PC-3 (cell line): ENCODE measurements at regions not wholly inside any gene's neighbourhood (a gene's known extent, or its start where the extent isn't known, plus 50 kb on each side); places are given as distances from the start of the nearest gene placed in this dataset.

ENCODE experiments used
- ATAC-seq: fragments of 200-7000 bp; cut with Tn5 transposase; 2 replicates; pipeline ENCODE4 v1.9.1; 2020; ENCODE audit warnings: mild to moderate bottlenecking, moderate library complexity
- BruUV-seq: library from RNA; stranded (reverse); fragments of 400-500 nt; replicated peaks from 2 replicates; lab custom pipeline; 2021; lab: Mats Ljungman, UMichigan
- CTCF ChIA-PET: fragments of 300-600 bp; sonication (Branson Sonifier 250); formaldehyde crosslinking; loops from one replicate; lab custom pipeline; 2022; ENCODE audit warnings: antibody characterized with exemption; lab: Charles Lee
- POLR2A ChIA-PET: fragments of 300-600 bp; sonication (Branson Sonifier 250); formaldehyde crosslinking; loops from one replicate; lab custom pipeline; 2022; ENCODE audit warnings: antibody characterized with exemption; ENCODE audit not compliant: unreplicated experiment; lab: Charles Lee
- DNase-seq: peaks from one replicate; pipeline ENCODE4 v3.0.0-alpha.2; 2015
- H2AFZ ChIP-seq: fragments of 300-600 bp; sonication (generic); 2 replicates; pipeline ENCODE4 v1.6.0; 2016; ENCODE audit warnings: antibody characterized with exemption, low read length
- H3F3A ChIP-seq: fragments of 300-600 bp; sonication (generic); one replicate; pipeline ENCODE4 v1.6.0; 2017; ENCODE audit warnings: antibody characterized with exemption, low read length, control low read depth, mild to moderate bottlenecking; ENCODE audit not compliant: unreplicated experiment
- H3K27ac ChIP-seq: fragments of 300-600 bp; sonication (generic); 2 replicates; pipeline ENCODE4 v1.5.1; 2016; ENCODE audit warnings: mild to moderate bottlenecking, low read length
- H3K27me3 ChIP-seq: fragments of 300-600 bp; sonication (generic); 2 replicates; pipeline ENCODE4 v1.6.1; 2016; ENCODE audit warnings: low read length, mixed read lengths
- H3K36me3 ChIP-seq: fragments of 300-600 bp; sonication (generic); 2 replicates; pipeline ENCODE4 v1.6.1; 2016; ENCODE audit warnings: low read depth, mixed run types, low read length, mixed read lengths
- H3K4me1 ChIP-seq: fragments of 300-600 bp; sonication (generic); 2 replicates; pipeline ENCODE4 v1.5.1; 2016; ENCODE audit warnings: low read length; ENCODE audit not compliant: insufficient read depth
- H3K4me2 ChIP-seq: fragments of 300-600 bp; sonication (generic); 2 replicates; pipeline ENCODE4 v1.6.0; 2016; ENCODE audit warnings: low read length
- H3K4me3 ChIP-seq: fragments of 300-600 bp; sonication (generic); 2 replicates; pipeline ENCODE4 v1.5.1; 2016; ENCODE audit warnings: mild to moderate bottlenecking, low read length, mixed read lengths
- H3K79me2 ChIP-seq: fragments of 300-600 bp; sonication (generic); 2 replicates; pipeline ENCODE4 v1.6.1; 2017; ENCODE audit warnings: low read length, mixed read lengths
- H3K9ac ChIP-seq: fragments of 300-600 bp; sonication (generic); 2 replicates; pipeline ENCODE4 v1.6.0; 2016; ENCODE audit warnings: mild to moderate bottlenecking, low read length
- H3K9me2 ChIP-seq: fragments of 300-600 bp; sonication (generic); replicated peaks from 2 replicates; pipeline ENCODE4 v1.6.1; 2016; ENCODE audit warnings: mixed run types, low read length, mixed read lengths
- H3K9me3 ChIP-seq: fragments of 300-600 bp; sonication (generic); 2 replicates; pipeline ENCODE4 v1.6.1; 2016; ENCODE audit warnings: low read length, mixed read lengths
- H4K20me1 ChIP-seq: fragments of 300-600 bp; sonication (generic); 2 replicates; pipeline ENCODE4 v1.6.1; 2016; ENCODE audit warnings: low read length, mixed read lengths
- CTCF ChIP-seq: fragments of 300-600 bp; sonication (generic); conservative IDR thresholded peaks from 2 replicates; pipeline ENCODE4 v1.5.1; 2017; ENCODE audit warnings: antibody characterized with exemption, low read depth, mild to moderate bottlenecking, low read length
- EZH2 ChIP-seq: fragments of 300-600 bp; sonication (generic); IDR thresholded peaks from one replicate; pipeline ENCODE4 v1.6.1; 2017; ENCODE audit warnings: antibody characterized with exemption, mild to moderate bottlenecking, low read length; ENCODE audit not compliant: unreplicated experiment
- EZH2phosphoT487 ChIP-seq: fragments of 300-600 bp; sonication (generic); IDR thresholded peaks from 2 replicates; pipeline ENCODE4 v1.6.1; 2018; ENCODE audit warnings: mild to moderate bottlenecking, antibody characterized with exemption, low read length, borderline replicate concordance
- intact Hi-C: fragments of 100-400 bp; cut with micrococcal nuclease; formaldehyde crosslinking; loops from 2 replicates; pipeline ENCODE4 v1.9.0; 2023

GRCh38 chr15:93506646-93507045 is 417.6 kb upstream of the RGMA start:
- Histone ChIP-seq H3K9ac (no peak overlapping the region), H3K27ac (no peak overlapping the region), H3K4me1 (no peaks in the 10 kb centered on the region), H3K4me2 (no peak overlapping the region), H3F3A (no peaks in the 10 kb centered on the region), H3K36me3 (no peaks in the 10 kb centered on the region), H3K9me2 (no peaks in the 10 kb centered on the region), H3K9me3 (no peaks in the 10 kb centered on the region), H4K20me1 (no peaks in the 10 kb centered on the region), H3K27me3 (no peaks in the 10 kb centered on the region), H3K4me3 (no peak overlapping the region), H2AFZ (no peak overlapping the region), H3K79me2 (no peaks in the 10 kb centered on the region)
- intact Hi-C loops, result no loop called here
- no TSS peak for BruUV-seq
- DNase-seq (no peak), ATAC-seq (no peak)
- ChIA-PET POLR2A (no interaction called here), CTCF (no interaction called here)
- TF ChIP-seq CTCF (no peak), EZH2phosphoT487 (no peak), EZH2 (no peak)

DNA sequence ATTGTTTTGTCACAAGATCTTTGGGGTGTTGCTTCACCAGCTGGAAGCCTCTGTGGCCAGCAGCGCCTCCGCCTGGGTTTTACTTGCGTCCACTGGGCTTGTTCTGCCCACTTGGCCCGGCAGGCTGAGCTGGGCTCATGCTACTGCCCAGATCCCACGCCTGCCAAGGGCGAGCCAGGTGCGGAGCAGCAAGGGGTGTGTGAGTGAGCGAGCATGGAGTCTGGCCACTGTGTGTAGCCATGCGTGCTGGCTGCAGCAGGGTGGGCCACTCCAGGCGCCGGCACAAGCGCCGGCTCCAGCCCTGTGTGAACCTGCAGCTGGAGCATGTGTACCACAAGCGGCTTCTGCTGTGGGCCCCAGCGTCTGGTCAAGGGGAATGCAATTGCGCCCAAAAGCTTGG is 416.5 kb upstream of the RGMA start:
- no peaks in the 10 kb centered on the region for H3K36me3 ChIP-seq
- no peak for DNase-seq
- no peaks in the 10 kb centered on the region for H3K79me2 ChIP-seq
- ATAC-seq, result no peak
- ChIA-PET CTCF (no interaction called here), POLR2A (no interaction called here)
- H3F3A ChIP-seq, result no peaks in the 10 kb centered on the region
- H4K20me1 ChIP-seq, result no peaks in the 10 kb centered on the region
- H3K9me3 ChIP-seq, result no peaks in the 10 kb centered on the region
- TF ChIP-seq EZH2phosphoT487 (no peak), CTCF (no peak), EZH2 (no peak)
- H3K9ac ChIP-seq, result no peak overlapping the region
- no peak overlapping the region for H3K4me3 ChIP-seq
- no TSS peak for BruUV-seq
- H3K9me2 ChIP-seq, result no peaks in the 10 kb centered on the region
- H3K27me3 ChIP-seq, result no peaks in the 10 kb centered on the region
- intact Hi-C loops, result no loop called here
- H3K4me2 ChIP-seq, result no peak overlapping the region
- H3K27ac ChIP-seq, result no peak overlapping the region
- no peak overlapping the region for H2AFZ ChIP-seq
- no peaks in the 10 kb centered on the region for H3K4me1 ChIP-seq

DNA sequence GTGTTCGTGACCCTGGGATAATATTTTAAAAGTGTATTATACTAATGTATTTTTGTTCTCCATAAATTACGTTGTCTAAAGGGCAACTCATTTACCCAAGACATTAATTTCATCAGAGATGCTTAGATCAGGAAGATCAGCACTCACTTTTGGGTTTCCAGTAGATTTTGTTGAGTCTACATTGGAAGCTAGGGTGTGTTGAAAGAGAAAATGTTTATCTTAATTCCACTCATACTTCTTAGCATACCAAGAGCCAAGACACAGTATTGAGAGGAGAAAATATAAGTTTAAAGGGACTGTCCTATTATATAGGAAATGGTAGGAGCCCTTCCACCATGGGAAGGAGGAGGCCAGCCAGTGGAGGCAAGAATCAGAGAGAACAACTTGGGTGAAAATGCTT is 412.9 kb upstream of the RGMA start:
- H3K27ac ChIP-seq, result no peak overlapping the region
- H3K9me3 ChIP-seq, result no peaks in the 10 kb centered on the region
- BruUV-seq, result no TSS peak
- intact Hi-C loops, result no loop called here
- no peaks in the 10 kb centered on the region for H3K79me2 ChIP-seq
- DNase-seq (no peak), ATAC-seq (no peak)
- H3K4me3 ChIP-seq, result no peak overlapping the region
- H3K9ac ChIP-seq, result no peak overlapping the region
- no peaks in the 10 kb centered on the region for H3K27me3 ChIP-seq
- no peaks in the 10 kb centered on the region for H3K4me1 ChIP-seq
- no peaks in the 10 kb centered on the region for H3K36me3 ChIP-seq
- H2AFZ ChIP-seq, result no peak overlapping the region
- no peak for TF ChIP-seq CTCF
- no peak for TF ChIP-seq EZH2
- no peak for TF ChIP-seq EZH2phosphoT487
- ChIA-PET POLR2A (no interaction called here), CTCF (no interaction called here)
- H3K4me2 ChIP-seq, result no peak overlapping the region
- H4K20me1 ChIP-seq, result no peaks in the 10 kb centered on the region
- no peaks in the 10 kb centered on the region for H3K9me2 ChIP-seq
- H3F3A ChIP-seq, result no peaks in the 10 kb centered on the region
